Prostate gland (tissue), 2 donors: ENCODE measurements at regions not wholly inside any gene's neighbourhood (a gene's known extent, or its start where the extent isn't known, plus 50 kb on each side); places are given as distances from the start of the nearest gene placed in this dataset.

Experiments
- DNase-seq: peaks from one replicate; pipeline ENCODE4 v3.0.0-alpha.2; 2019; ENCODE audit warnings: low spot score
- H3K27ac ChIP-seq, 2 donors: fragments of 200-600 bp; sonication (generic); 2 replicates each; pipeline ENCODE4 v1.5.1; 2017 to 2019
- H3K27me3 ChIP-seq: fragments of 200-600 bp; sonication (generic); replicated peaks from 2 replicates; pipeline ENCODE4 v1.5.1; 2019; ENCODE audit not compliant: insufficient read depth
- H3K36me3 ChIP-seq, 2 donors: fragments of 200-600 bp; sonication (generic); 1 replicate in 1 of 2; 2 replicates in 1 of 2; pipeline versions ENCODE4 v1.5.1 to v1.8.1; 2017 to 2019
- H3K4me1 ChIP-seq: fragments of 200-600 bp; sonication (generic); replicated peaks from 2 replicates; pipeline ENCODE4 v1.5.1; 2019
- H3K4me3 ChIP-seq, 2 donors: fragments of 200-600 bp; sonication (generic); 2 replicates each; pipeline ENCODE4 v1.5.1; 2017 to 2019
- H3K9me3 ChIP-seq: fragments of 200-600 bp; sonication (generic); 2 replicates; pipeline ENCODE4 v1.5.1; 2017
- CTCF ChIP-seq, 4 experiments: fragments of 200-600 bp in 2 of 4; fragments of 450-650 bp in 2 of 4; sonication (generic) in 2 of 4; IDR thresholded peaks; 1 replicate in 3 of 4; 2 replicates in 1 of 4; pipeline ENCODE4 v1.5.1; 2016 to 2019; ENCODE audit warnings: antibody characterized with exemption in 4 of 4, mild to moderate bottlenecking in 2 of 4, moderate library complexity in 2 of 4
- POLR2A ChIP-seq: fragments of 450-650 bp; IDR thresholded peaks from one replicate; pipeline ENCODE4 v1.6.1; 2016; ENCODE audit warnings: antibody characterized with exemption, mild to moderate bottlenecking
- POLR2AphosphoS5 ChIP-seq: sonication (generic); formaldehyde crosslinking; IDR thresholded peaks from one replicate; pipeline ENCODE4 v1.6.1; 2017; ENCODE audit warnings: antibody characterized with exemption
- WGBS: methylation state at CpG from one replicate; pipeline ENCODE4 v1.1.5; 2018; 5-methylcytosine and 5-hydroxymethylcytosine counted together
- intact Hi-C: fragments of 100-400 bp; cut with DNase I; formaldehyde crosslinking; loops from one replicate; pipeline ENCODE4 v1.14.2; 2022

GRCh38 chr5:54821445-54822323, 163.7 kb downstream of the ESM1 start:
- Histone ChIP-seq H3K4me1 (no peaks in the 10 kb centered on the region), H3K27me3 (no peaks in the 10 kb centered on the region), H3K27ac (no peak overlapping the region), H3K9me3 (no peaks in the 10 kb centered on the region), H3K4me3 (no peak overlapping the region), H3K36me3 (no peaks in the 10 kb centered on the region)
- TF ChIP-seq POLR2AphosphoS5 (no peak), POLR2A (no peak), CTCF (IDR thresholded peaks at IDR 0.05) (no peak)
- WGBS = 52% methylated on average over 4 of the region's 4 CpGs
- intact Hi-C loops = loop anchor here (5.0 kb wide), 1 partner anchor 294 kb away; no protein-coding TSS in a partner anchor
- no peak for DNase-seq

DNA sequence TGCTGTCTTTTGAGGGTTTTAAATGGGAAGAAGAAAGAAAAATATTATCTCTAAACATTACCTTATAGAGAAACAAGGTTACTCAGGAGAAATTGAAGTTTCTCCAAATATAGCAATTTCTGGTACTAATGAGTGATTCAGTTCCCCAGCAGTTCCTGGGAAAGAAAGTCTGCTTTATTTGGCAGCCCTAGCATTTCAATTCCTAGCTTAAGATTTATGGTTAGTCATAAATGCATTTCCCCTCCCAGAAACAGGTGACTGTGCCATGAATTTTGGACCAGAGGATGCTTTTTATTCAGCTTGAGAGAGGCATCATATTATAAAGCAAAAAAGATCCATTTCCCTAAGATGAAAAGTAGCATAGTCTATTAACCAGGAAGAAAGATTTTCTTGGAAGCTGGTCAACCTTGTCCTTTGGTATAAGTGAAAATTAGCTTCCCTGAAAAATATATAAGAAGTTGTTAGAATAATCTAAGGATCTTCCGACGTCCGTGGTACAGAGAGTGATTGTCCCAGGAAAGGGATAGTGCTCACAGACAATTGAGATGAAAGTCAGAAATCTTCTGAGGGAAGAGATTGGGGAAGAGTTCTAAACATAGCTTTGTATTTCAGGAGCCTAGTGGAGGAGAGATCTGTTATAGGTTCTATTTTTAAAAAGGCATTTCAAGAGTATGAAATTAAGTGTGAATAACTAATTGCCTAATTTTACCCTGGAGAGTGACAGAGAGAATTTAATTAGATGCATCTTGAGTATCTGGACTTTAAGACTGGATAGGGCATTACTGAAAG, 164.9 kb downstream of the ESM1 start:
- no peak for DNase-seq
- Histone ChIP-seq H3K4me1 (no peaks in the 10 kb centered on the region), H3K36me3 (no peaks in the 10 kb centered on the region), H3K27ac (no peak overlapping the region), H3K27me3 (no peaks in the 10 kb centered on the region), H3K9me3 (no peaks in the 10 kb centered on the region), H3K4me3 (no peak overlapping the region)
- TF ChIP-seq POLR2AphosphoS5 (no peak), CTCF (IDR thresholded peaks at IDR 0.05) (no peak), POLR2A (no peak)
- 53% methylated on average over 3 of the region's 3 CpGs for WGBS
- intact Hi-C loops = loop anchor here (5.0 kb wide), 1 partner anchor 293 kb away; no protein-coding TSS in a partner anchor

- Histone ChIP-seq H3K27ac (no peak overlapping the region), H3K4me1 (no peaks in the 10 kb centered on the region), H3K4me3 (no peak overlapping the region), H3K36me3 (no peaks in the 10 kb centered on the region), H3K9me3 (no peaks in the 10 kb centered on the region), H3K27me3 (no peaks in the 10 kb centered on the region)
- DNase-seq = no peak
- WGBS = 61% methylated on average over 1 of the region's 1 CpG
- TF ChIP-seq CTCF (IDR thresholded peaks at IDR 0.05) = no peak
- no peak for TF ChIP-seq POLR2AphosphoS5
- no peak for TF ChIP-seq POLR2A
- intact Hi-C loops = no loop called here
These were observed 178.0 kb downstream of the ESM1 start for GRCh38 chr5:54807421-54807820.

DNA sequence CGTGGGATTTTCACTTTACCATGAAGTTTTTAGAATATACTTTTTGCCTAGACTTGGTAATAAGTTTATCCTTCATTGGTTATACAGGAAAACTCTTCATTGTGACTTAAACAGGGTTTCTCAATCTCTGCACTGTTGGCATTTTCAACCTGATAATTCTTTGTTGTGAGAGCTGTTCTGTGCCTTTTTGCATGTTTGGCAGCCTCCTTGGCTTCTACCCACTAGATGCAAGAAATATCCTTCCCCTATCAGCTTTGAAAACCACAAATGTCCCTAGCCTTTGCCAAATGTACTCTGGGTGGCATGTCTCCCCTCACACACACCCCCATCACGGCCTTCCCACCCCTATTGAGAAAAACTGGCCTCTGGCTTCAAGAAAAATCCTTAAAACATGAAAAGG, 180.9 kb downstream of the ESM1 start:
- no peaks in the 10 kb centered on the region for H3K9me3 ChIP-seq
- no peaks in the 10 kb centered on the region for H3K4me1 ChIP-seq
- DNase-seq = no peak
- H3K27me3 ChIP-seq = no peaks in the 10 kb centered on the region
- H3K27ac ChIP-seq = no peak overlapping the region
- TF ChIP-seq CTCF (IDR thresholded peaks at IDR 0.05) (no peak), POLR2AphosphoS5 (no peak), POLR2A (no peak)
- 80% methylated on average over 2 of the region's 2 CpGs for WGBS
- H3K4me3 ChIP-seq = no peak overlapping the region
- no peaks in the 10 kb centered on the region for H3K36me3 ChIP-seq
- intact Hi-C loops = no loop called here
